Erythroblast (primary cell): ENCODE measurements at regions not wholly inside any gene's neighbourhood (a gene's known extent, or its start where the extent isn't known, plus 50 kb on each side); places are given as distances from the start of the nearest gene placed in this dataset.

Experiments
- GATA1 ChIP-seq: IDR thresholded peaks from 2 replicates; pipeline ENCODE4 v1.6.1; 2011; ENCODE audit warnings: low read depth, mild to moderate bottlenecking, control low read depth, low read length, moderate library complexity
- POLR2A ChIP-seq: IDR thresholded peaks from 2 replicates; pipeline ENCODE4 v1.6.1; 2011; ENCODE audit warnings: mild to moderate bottlenecking, low read length

- TF ChIP-seq POLR2A (no peak), GATA1 (no peak)
Measured at GRCh38 chrX:40459571-40460158, 121.1 kb upstream of the ATP6AP2 start.
